NOMO-1 treated with DMSO at 0.1 percent for 48 hours (cell line): ENCODE measurements at regions not wholly inside any gene's neighbourhood (a gene's known extent, or its start where the extent isn't known, plus 50 kb on each side); places are given as distances from the start of the nearest gene placed in this dataset.

Experiments used
- DNase-seq: peaks from one replicate; lab custom pipeline; 2025; ENCODE audit not compliant: unreplicated experiment; lab: John Stamatoyannopoulos, UW

DNA sequence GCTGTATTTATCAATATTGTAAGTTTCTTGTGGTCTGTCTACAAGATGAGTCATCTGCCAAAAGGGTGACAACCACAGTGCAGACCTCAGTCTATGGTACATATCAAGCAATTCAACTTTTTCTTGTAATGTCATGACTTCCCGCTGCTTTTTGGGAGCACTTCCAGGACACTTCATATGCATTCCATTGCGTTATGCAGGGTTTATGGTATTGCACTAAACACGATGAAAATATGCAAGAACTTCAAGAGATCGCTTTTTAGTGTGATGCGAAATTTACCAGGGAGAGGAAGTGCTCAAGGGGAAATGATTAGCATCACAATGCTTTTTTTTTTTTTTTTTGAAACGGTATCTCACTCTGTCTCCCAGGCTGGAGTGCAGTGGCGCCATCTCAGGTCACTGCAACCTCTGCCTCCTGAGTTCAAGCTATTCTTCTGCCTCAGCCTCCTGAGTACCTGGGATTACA is 166.5 kb downstream of the TFAP2A start:
- peak; percentile 71 for DNase-seq

- no peak for DNase-seq
Measured at GRCh38 chr6:10237298-10238038, 177.4 kb downstream of the TFAP2A start.

DNA sequence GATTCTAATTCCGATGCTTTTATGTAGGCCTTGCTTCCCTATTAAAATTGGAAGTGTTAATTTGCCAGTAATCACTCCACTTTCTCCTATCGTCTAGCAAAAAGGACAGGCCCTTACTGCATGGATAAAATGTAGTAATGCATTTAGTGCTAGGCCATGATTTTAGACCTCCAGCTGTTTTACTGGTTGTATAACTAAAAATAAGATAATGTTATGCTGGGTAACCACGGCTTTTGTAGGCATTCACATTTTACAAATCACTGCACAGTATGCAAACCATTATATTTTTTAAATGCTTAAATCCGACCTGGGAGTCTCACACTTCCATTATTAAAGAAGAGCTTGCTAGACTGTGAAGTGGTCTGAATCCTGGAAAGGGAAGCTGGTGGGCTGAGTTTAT is 179.5 kb downstream of the TFAP2A start:
- DNase-seq = no peak

DNA sequence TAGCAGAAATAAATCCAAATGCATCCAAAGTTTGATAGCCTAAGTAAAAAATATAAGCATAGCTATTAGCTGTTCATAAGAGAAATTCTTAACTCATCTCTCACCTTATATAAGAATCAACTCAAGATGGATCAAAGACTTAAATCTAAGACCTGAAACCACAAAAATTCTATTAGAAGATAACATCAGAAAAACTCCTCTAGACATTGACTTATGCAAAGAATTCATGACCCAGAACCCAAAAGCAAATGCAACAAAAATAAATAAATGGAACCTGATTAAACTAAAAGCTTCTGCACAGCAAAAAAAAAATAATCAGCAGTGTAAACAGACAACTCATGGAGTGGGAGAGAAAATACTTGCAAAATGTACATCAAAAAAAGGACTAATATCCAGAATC is 184.3 kb downstream of the TFAP2A start:
- DNase-seq = no peak

DNA sequence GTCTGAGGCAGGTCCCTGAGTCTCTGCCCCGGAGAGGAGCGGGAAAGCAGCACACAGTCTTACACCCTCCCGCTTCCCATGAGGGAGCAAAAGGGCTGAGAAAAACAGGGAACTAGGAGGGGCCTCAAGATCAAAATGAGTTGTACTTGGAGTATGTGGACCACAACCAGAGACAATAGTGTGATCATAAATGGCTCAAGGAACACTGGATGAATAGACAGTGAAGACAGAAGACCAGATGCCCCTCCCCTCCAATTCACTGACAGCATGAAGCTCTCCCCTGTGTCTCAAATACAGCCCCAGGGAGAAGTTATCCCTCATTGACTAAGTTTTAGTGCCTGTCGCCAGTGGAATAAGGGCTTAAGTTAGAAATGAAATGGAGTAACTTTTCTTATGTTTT is 191.0 kb downstream of the TFAP2A start:
- DNase-seq = no peak

GRCh38 chr6:10221178-10221577 is 193.7 kb downstream of the TFAP2A start:
- no peak for DNase-seq

GRCh38 chr6:10219510-10219909 is 195.4 kb downstream of the TFAP2A start:
- peak; percentile 12 for DNase-seq

DNA sequence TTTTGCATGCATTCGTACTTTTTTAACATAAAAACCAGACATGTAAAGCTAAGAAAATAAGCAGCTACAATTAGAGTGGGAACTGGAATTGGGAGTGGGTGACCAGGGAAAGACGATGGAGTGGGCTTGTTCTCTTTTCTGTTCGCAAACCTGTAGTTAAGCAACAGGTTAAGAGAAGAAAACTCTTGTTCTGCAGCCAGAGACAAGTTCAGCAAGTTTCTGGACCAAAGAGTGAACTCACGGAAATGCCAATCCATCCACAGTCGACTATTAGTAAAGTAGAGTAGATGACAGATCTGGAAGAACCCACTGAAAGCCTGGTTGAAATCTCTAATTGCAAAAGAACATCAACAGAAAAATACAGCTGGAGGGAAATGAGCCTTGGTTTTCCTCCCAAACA is 197.8 kb downstream of the TFAP2A start:
- no peak for DNase-seq

GRCh38 chr6:10215326-10216110 is 199.4 kb downstream of the TFAP2A start:
- no peak for DNase-seq

DNA sequence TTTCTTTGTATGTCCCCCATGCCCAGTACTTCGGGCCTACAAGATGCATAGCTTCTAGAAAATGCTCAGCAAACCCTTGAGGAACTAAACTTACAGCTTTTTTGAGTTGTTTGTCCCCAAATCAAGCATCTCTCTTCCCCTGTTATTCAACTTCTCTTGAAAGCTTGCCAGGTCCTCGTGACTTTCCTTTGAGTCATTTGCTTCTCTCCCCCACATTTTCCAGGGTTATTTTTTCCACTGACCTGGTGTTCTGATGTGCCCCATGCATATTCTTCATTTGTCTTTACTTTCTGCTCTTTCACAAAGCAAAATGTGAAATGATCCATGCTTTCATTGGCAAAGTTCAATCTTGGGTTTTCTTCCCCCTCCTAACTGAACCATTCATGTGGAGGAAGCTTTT is 204.8 kb downstream of the TFAP2A start:
- no peak for DNase-seq

GRCh38 chr6:10205892-10206291 is 209.0 kb downstream of the TFAP2A start:
- peak; percentile 98 for DNase-seq

DNA sequence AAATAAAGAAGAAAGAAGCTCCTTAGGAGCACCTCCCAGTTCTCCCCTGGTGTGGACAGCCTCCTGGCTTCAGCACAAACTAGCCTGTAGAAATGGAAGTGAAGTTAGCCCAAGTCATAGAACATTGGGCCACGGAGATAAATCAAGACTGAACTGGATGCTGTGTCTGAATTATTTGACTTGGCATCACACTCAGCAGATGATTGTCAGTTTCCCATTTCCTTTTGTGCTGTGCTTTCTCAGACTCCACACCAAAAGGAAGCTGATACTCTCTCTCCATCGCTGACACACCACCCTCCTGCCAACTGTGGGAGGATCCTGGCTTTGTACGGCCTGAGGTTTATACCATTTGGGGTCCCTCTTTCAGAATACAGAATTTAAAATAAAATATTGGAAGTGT is 209.8 kb downstream of the TFAP2A start:
- no peak for DNase-seq

DNA sequence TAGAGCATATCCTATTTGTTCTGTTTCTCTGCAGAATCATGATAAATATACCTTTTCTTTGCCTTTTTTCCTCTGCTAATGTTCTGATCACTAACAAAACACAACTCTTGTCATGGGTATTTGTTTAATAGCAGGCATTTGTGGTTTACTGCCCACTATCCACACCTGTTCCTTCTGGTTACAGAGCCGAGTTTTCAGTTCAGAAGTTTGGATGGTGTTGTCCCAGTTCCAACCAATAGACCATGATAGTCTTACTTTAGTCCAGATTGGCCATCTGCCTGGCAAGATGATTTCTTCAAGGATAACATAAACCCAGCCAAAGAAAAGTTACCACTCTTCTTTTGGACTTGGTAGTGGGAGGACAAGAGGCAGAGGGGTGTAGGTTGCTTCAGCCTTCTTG is 211.2 kb downstream of the TFAP2A start:
- no peak for DNase-seq

- no peak for DNase-seq
Measured at GRCh38 chr6:10202581-10202980, 212.3 kb downstream of the TFAP2A start.

- no peak for DNase-seq
Measured at GRCh38 chr6:10201606-10202510, 213.0 kb downstream of the TFAP2A start.

GRCh38 chr6:10196090-10196489 is 218.8 kb downstream of the TFAP2A start:
- no peak for DNase-seq

GRCh38 chr6:10194816-10195672 is 219.8 kb downstream of the TFAP2A start:
- DNase-seq = no peak

DNA sequence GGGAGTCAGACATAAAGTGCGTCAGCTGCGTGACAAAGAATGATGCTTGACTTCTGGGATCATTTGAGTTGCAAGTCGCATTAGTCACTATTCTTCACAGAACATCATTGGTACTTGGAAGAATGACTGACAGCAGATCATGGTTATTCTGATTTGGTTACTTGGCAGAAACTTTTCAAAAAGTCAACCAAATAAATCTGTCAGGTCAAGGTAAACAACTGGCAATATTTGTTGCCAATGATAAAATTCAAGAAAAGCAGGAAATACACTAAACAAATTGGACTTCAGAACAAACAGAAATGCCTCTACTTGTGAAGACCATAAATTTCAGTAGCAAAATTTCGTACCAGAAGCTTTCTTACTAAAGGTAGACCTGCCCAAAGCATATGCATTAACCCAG is 221.6 kb downstream of the TFAP2A start:
- DNase-seq = no peak

DNA sequence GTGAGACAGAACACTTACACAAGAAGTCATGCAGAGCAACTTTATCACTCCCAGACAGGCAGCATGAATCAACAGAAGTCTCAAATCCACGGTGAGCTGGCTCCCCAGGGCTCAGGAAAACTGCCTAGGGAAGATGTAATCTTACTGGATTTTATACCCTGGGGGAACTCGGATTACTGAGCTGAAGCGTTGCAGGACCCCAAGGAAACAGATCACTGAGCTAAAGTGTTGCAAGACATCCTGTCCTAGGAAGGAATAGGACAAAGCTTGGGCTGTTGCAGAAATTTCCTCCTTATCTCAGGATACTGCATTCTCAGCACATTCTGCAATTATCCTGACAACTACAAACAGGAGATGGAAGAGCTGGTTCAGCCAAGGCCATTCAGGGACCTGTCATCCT is 224.8 kb downstream of the TFAP2A start:
- DNase-seq = no peak
